ENCODE measurements at regions not wholly inside any gene's neighbourhood (a gene's known extent, or its start where the extent isn't known, plus 50 kb on each side); places are given as distances from the start of the nearest gene placed in this dataset.

DNA sequence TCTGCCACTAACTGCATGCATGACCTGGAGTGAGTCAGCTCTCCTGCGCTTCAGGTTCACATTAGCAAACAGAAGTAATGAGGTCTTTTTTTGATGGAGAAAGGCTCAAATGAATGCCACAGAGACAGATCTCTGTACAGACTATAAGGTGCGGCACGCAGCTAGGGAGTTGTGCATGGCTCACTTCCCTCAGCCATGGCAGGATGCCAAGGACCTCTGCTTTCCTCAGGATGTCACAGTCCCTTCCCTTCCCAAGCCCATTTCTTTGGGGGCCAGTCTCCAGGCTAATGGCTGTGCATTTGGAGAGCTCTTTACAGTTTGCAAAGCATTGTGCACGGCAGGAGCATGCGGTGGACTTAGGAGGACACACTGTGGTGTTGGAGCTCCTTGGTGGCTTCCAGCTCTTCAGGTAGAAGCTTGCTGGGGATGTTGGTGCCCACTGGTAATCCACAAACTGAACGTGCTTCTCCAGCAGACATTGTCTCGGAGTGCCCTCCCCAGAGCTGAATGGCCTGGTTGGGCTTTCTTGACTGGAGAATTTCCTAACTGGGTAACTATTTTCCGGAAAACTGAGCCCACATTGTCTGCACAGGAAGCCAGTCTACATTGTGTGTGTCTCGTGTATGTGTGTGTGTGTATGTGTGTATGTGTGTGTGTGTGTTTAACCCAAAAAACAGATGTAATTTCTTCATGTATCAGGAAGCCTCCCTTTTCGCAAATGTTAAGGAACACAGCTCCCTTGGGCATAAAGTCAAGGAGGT is 172.5 kb upstream of the TLE3 start:
- TF ChIP-seq, protein P1, sequence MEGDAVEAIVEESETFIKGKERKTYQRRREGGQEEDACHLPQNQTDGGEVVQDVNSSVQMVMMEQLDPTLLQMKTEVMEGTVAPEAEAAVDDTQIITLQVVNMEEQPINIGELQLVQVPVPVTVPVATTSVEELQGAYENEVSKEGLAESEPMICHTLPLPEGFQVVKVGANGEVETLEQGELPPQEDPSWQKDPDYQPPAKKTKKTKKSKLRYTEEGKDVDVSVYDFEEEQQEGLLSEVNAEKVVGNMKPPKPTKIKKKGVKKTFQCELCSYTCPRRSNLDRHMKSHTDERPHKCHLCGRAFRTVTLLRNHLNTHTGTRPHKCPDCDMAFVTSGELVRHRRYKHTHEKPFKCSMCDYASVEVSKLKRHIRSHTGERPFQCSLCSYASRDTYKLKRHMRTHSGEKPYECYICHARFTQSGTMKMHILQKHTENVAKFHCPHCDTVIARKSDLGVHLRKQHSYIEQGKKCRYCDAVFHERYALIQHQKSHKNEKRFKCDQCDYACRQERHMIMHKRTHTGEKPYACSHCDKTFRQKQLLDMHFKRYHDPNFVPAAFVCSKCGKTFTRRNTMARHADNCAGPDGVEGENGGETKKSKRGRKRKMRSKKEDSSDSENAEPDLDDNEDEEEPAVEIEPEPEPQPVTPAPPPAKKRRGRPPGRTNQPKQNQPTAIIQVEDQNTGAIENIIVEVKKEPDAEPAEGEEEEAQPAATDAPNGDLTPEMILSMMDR (IDR thresholded peaks at IDR 0.05; ENCODE audit: borderline replicate concordance, extremely low read depth, insufficient read depth) = peak; percentile 15
- no peaks in the 10 kb centered on the region for H3K9me3 ChIP-seq (ENCODE audit: control insufficient read depth in 2 of 3, insufficient read depth in 1 of 3, low read length in 3 of 3)
- H3K4me1 ChIP-seq (ENCODE audit: control insufficient read depth in 2 of 3, insufficient read depth in 2 of 3, low read depth in 1 of 3, low read length in 3 of 3) = peaks cover 11 to 44% (median 41%) of the 10 kb centered on the region in 3 donors
- no peaks in the 10 kb centered on the region for H3K36me3 ChIP-seq (ENCODE audit: control insufficient read depth in 2 of 3, insufficient read depth in 3 of 3, low read length in 3 of 3)
- peak overlapping the region in 1 of 2 donors; percentile 18 for H3K27ac ChIP-seq (ENCODE audit: low read depth in 2 of 2, low read length in 2 of 2)
- intact Hi-C loops (cut with DNase I) = no loop called here
- H3K27me3 ChIP-seq (ENCODE audit: control insufficient read depth, insufficient read depth, low read length) = no peaks in the 10 kb centered on the region
- DNase-seq (peak in 3 of 5 donors; percentile 43 to 80 (median 74)), FAIRE-seq (no peak)
- H3K4me3 ChIP-seq (ENCODE audit: low read length in 3 of 3) = no peak overlapping the region
- no peak overlapping the region for H3K9ac ChIP-seq (ENCODE audit: low read length in 3 of 3)

DNA sequence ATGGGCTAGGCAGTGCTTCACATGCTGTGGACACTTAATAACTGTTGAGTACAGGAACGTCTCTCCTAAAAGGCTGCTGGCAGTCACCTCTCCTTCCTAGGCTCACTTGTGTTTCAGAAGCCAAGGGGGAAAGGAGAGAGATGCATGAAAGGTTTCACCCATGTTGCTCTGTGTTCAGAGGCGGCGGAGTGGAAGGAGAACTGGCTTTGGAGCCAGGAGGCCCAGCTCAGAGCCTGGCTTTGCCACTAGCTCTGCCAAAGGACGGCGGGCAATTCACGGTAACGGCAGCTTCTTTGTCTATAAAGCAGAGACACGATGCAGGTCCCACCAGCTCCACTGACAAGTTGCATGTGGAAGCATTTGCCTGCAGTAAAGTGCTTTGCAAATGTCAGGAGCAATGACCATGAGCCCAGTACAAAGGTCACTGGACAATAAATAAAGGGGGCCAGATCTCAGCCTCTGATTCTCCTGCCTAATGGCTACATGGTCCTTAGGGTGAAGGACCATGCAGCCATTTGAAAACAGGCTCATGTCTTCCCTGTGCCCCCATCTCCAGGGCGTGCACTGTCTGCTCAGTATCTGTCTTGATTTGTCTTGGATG is 171.7 kb upstream of the TLE3 start:
- intact Hi-C loops (cut with DNase I) = no loop called here
- Histone ChIP-seq H3K9me3 (ENCODE audit: control insufficient read depth in 2 of 3, insufficient read depth in 1 of 3, low read length in 3 of 3) (no peaks in the 10 kb centered on the region), H3K36me3 (ENCODE audit: control insufficient read depth in 2 of 3, insufficient read depth in 3 of 3, low read length in 3 of 3) (no peaks in the 10 kb centered on the region), H3K9ac (ENCODE audit: low read length in 3 of 3) (no peak overlapping the region), H3K4me1 (ENCODE audit: control insufficient read depth in 2 of 3, insufficient read depth in 2 of 3, low read depth in 1 of 3, low read length in 3 of 3) (peaks cover 11 to 44% (median 41%) of the 10 kb centered on the region in 3 donors), H3K27ac (ENCODE audit: low read depth in 2 of 2, low read length in 2 of 2) (peak overlapping the region in 1 of 2 donors; percentile 54), H3K27me3 (ENCODE audit: control insufficient read depth, insufficient read depth, low read length) (no peaks in the 10 kb centered on the region), H3K4me3 (ENCODE audit: low read length in 3 of 3) (no peak overlapping the region)
- no peak for FAIRE-seq
- DNase-seq = no peak
- TF ChIP-seq, protein P1 (IDR thresholded peaks at IDR 0.05; ENCODE audit: borderline replicate concordance, extremely low read depth, insufficient read depth) = no peak

DNA sequence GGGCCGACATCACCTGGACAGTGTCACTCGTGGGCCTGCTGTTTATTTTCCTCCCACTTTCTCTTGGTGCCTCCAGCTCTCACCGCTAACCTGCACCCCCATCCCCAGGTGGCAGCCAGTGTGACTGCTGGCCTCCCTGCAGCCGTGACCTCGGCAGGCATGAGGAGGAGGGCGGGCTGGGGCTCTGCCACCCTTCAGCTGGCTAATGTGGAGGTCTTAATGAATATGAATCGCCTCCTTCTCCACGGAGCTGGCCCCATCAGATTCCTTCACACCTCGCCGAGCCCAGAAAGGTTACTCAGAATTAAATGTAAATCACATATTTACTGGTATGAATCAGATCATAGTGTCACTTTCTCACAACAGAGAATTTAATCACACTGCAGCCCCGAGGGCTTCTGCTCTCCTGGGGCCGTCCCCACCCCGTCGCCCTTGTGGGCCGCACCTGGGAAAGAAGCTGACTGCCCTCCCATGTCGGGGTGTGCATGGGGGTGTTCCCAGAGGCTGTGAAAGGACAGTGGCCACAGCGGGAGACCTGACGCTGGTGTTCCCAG is 171.1 kb upstream of the TLE3 start:
- Histone ChIP-seq H3K9me3 (ENCODE audit: control insufficient read depth in 2 of 3, insufficient read depth in 1 of 3, low read length in 3 of 3) (no peaks in the 10 kb centered on the region), H3K27ac (ENCODE audit: low read depth in 2 of 2, low read length in 2 of 2) (peak overlapping the region in 1 of 2 donors; percentile 54), H3K36me3 (ENCODE audit: control insufficient read depth in 2 of 3, insufficient read depth in 3 of 3, low read length in 3 of 3) (no peaks in the 10 kb centered on the region), H3K4me1 (ENCODE audit: control insufficient read depth in 2 of 3, insufficient read depth in 2 of 3, low read depth in 1 of 3, low read length in 3 of 3) (peaks cover 11 to 47% (median 45%) of the 10 kb centered on the region in 3 donors), H3K4me3 (ENCODE audit: low read length in 3 of 3) (no peak overlapping the region), H3K27me3 (ENCODE audit: control insufficient read depth, insufficient read depth, low read length) (no peaks in the 10 kb centered on the region), H3K9ac (ENCODE audit: low read length in 3 of 3) (no peak overlapping the region)
- DNase-seq (peak; percentile 71 to 81 (median 76)), FAIRE-seq (no peak)
- TF ChIP-seq, protein P1 (IDR thresholded peaks at IDR 0.05; ENCODE audit: borderline replicate concordance, extremely low read depth, insufficient read depth) = no peak
- intact Hi-C loops (cut with DNase I) = no loop called here
